Nephron progenitor cell (in vitro differentiated cells): ENCODE measurements at regions not wholly inside any gene's neighbourhood (a gene's known extent, or its start where the extent isn't known, plus 50 kb on each side); places are given as distances from the start of the nearest gene placed in this dataset.

ENCODE experiments used
- DNase-seq: peaks from one replicate; pipeline ENCODE4 v3.0.0; 2021
- H3K27ac Mint-ChIP-seq: 2 replicates; pipeline ENCODE4 v1.8.0; 2021; ENCODE audit warnings: mild to moderate bottlenecking, moderate library complexity, mixed read lengths
- H3K27me3 Mint-ChIP-seq: 2 replicates; pipeline ENCODE4 v1.8.0; 2021; ENCODE audit warnings: mild to moderate bottlenecking, low read depth, mixed read lengths; ENCODE audit not compliant: poor library complexity
- H3K36me3 Mint-ChIP-seq: 2 replicates; pipeline ENCODE4 v1.8.0; 2021; ENCODE audit warnings: low read depth, mixed read lengths
- H3K4me1 Mint-ChIP-seq: 2 replicates; pipeline ENCODE4 v1.8.0; 2021; ENCODE audit warnings: mixed read lengths
- H3K4me3 Mint-ChIP-seq: 2 replicates; pipeline ENCODE4 v1.8.0; 2021; ENCODE audit warnings: mild to moderate bottlenecking, moderate library complexity, mixed read lengths
- H3K9me3 Mint-ChIP-seq: 2 replicates; pipeline ENCODE4 v1.8.0; 2021; ENCODE audit warnings: mild to moderate bottlenecking, moderate library complexity, mixed read lengths
- CTCF ChIP-seq: fragments of 200-600 bp; sonication (generic); IDR thresholded peaks from 2 replicates; pipeline ENCODE4 v1.5.0; 2021; ENCODE audit warnings: antibody characterized with exemption

GRCh38 chr2:183214680-183215079, 90.4 kb downstream of the NUP35 start:
- peaks cover 4% of the 10 kb centered on the region for H3K27me3 Mint-ChIP-seq
- peaks cover 12% of the 10 kb centered on the region for H3K36me3 Mint-ChIP-seq
- peaks cover 12% of the 10 kb centered on the region for H3K9me3 Mint-ChIP-seq
- H3K4me1 Mint-ChIP-seq: no peaks in the 10 kb centered on the region
- no peak overlapping the region for H3K4me3 Mint-ChIP-seq
- TF ChIP-seq CTCF: no peak
- H3K27ac Mint-ChIP-seq: no peak overlapping the region
- DNase-seq: no peak

- no peak for TF ChIP-seq CTCF
- Mint-ChIP-seq H3K4me3 (no peak overlapping the region), H3K9me3 (peaks cover 5% of the 10 kb centered on the region), H3K36me3 (peaks cover 5% of the 10 kb centered on the region), H3K4me1 (no peaks in the 10 kb centered on the region), H3K27me3 (peaks cover 4% of the 10 kb centered on the region), H3K27ac (no peak overlapping the region)
- no peak for DNase-seq
Observed at GRCh38 chr2:183215917-183216316, 91.7 kb downstream of the NUP35 start.

GRCh38 chr2:183219888-183220287, 95.6 kb downstream of the NUP35 start:
- no peaks in the 10 kb centered on the region for H3K9me3 Mint-ChIP-seq
- no peak overlapping the region for H3K27ac Mint-ChIP-seq
- no peaks in the 10 kb centered on the region for H3K27me3 Mint-ChIP-seq
- no peak for TF ChIP-seq CTCF
- H3K4me3 Mint-ChIP-seq: no peak overlapping the region
- H3K36me3 Mint-ChIP-seq: no peaks in the 10 kb centered on the region
- no peak for DNase-seq
- H3K4me1 Mint-ChIP-seq: no peaks in the 10 kb centered on the region

GRCh38 chr2:183222751-183223150, 98.5 kb downstream of the NUP35 start:
- H3K4me1 Mint-ChIP-seq: no peaks in the 10 kb centered on the region
- DNase-seq: no peak
- no peaks in the 10 kb centered on the region for H3K9me3 Mint-ChIP-seq
- no peak overlapping the region for H3K27ac Mint-ChIP-seq
- TF ChIP-seq CTCF: no peak
- no peaks in the 10 kb centered on the region for H3K36me3 Mint-ChIP-seq
- no peaks in the 10 kb centered on the region for H3K27me3 Mint-ChIP-seq
- H3K4me3 Mint-ChIP-seq: no peak overlapping the region

- DNase-seq: no peak
- no peaks in the 10 kb centered on the region for H3K27me3 Mint-ChIP-seq
- no peaks in the 10 kb centered on the region for H3K36me3 Mint-ChIP-seq
- no peaks in the 10 kb centered on the region for H3K9me3 Mint-ChIP-seq
- no peaks in the 10 kb centered on the region for H3K4me1 Mint-ChIP-seq
- H3K4me3 Mint-ChIP-seq: no peak overlapping the region
- H3K27ac Mint-ChIP-seq: no peak overlapping the region
- TF ChIP-seq CTCF: no peak
Observed at GRCh38 chr2:183224948-183225347, 100.7 kb downstream of the NUP35 start.

GRCh38 chr2:183227176-183227575, 102.9 kb downstream of the NUP35 start:
- no peak for DNase-seq
- Mint-ChIP-seq H3K9me3 (no peaks in the 10 kb centered on the region), H3K36me3 (no peaks in the 10 kb centered on the region), H3K27ac (peak overlapping the region; percentile 53), H3K27me3 (no peaks in the 10 kb centered on the region), H3K4me3 (no peak overlapping the region), H3K4me1 (no peaks in the 10 kb centered on the region)
- TF ChIP-seq CTCF: no peak
